Activated CD8-positive, alpha-beta memory T cell treated with anti-CD3 and anti-CD28 coated beads, Interleukin-2, amount 50 U/mL, for 4 hours (primary cell): ENCODE measurements at regions not wholly inside any gene's neighbourhood (a gene's known extent, or its start where the extent isn't known, plus 50 kb on each side); places are given as distances from the start of the nearest gene placed in this dataset.

Source experiments
- DNase-seq: peaks from one replicate; pipeline ENCODE4 v3.0.0-alpha.2; 2020

DNA sequence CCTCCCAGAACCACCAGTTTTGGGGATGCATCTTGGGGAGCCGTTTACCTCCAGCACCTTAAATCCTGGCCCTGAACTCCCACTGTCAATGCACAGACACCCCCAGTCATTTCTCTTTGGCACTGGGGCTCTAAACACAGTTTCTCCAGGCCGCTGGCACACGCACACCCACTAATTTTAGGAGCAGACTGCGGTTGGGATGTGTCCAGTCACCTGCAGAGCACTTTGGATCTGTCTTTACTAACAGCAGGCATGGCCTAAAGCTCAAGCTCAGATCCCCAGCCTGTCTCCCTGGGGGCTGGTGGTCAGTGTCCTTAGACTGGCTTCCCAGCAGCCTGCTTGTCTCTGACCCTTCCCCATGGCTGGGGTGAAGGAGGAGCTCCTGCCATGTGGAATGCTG lies 49.9 kb downstream of the SYNE3 start:
- no peak for DNase-seq

GRCh38 chr14:95465936-95466335 lies 50.5 kb downstream of the SYNE3 start:
- no peak for DNase-seq

DNA sequence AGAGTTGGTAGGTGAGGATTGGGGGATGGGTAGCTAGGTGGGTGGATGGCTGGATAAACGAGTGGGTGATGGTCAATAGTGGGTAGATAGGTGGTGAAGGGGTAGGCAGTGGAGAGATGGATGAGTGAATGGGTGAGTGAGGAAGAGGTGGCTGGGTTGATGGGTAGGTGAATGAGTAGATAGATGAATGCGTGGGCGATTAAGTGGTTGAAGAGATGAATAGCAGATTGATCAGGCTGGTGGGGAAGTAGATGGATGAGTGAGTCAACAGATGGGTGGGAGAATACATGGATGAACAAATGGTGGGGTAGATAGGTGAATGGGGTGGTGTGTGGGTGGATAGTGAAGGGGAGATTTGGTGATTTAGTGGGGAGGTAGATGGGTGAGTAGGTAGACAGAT lies 51.1 kb downstream of the SYNE3 start:
- DNase-seq, result no peak

- no peak for DNase-seq
Observed at GRCh38 chr14:95464514-95464913, 51.9 kb downstream of the SYNE3 start.

- no peak for DNase-seq
Observed at GRCh38 chr14:95464103-95464502, 52.3 kb downstream of the SYNE3 start.

DNA sequence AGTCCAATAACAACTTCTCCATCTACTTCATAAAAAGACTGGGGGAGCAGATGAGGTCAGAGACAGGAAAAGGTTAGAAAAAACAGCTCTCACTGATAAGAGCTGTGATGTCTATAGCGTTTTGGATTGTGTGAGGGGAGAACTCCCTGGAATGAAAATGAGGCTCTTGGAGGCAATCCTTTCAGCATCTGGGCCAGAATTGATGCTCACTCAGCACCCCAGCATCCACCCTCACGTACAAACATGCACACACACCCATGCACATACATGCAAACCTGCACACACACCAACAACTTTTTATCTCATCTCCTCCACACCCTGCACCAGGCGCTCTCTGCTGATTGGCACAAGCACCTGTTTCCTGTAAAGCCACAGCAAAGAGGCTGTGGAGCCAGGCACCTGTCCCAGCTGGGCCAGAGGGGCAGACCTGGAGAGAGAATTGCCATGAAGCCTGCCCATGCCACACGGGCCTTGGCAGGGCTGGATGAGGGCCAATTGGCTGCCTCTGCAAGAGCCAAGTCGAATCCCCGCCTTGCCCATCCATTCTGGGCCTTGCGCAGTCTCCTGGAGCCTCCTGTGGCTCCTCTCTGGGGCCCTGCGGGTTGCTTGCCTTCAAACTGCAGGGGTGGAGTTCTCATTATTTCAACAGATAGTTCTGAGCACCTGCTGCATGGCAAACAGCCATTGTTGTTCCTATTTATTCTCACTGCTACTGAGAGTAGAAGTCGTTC lies 53.1 kb downstream of the SYNE3 start:
- DNase-seq, result no peak

- no peak for DNase-seq
Observed at GRCh38 chr14:95462491-95462890, 54.0 kb downstream of the SYNE3 start.

GRCh38 chr14:95460647-95461478 lies 55.6 kb downstream of the SYNE3 start:
- DNase-seq, result no peak

- DNase-seq, result no peak
Observed at GRCh38 chr14:95458906-95459305, 57.5 kb downstream of the SYNE3 start.

GRCh38 chr14:95458459-95458858 lies 58.0 kb downstream of the SYNE3 start:
- DNase-seq, result no peak

DNA sequence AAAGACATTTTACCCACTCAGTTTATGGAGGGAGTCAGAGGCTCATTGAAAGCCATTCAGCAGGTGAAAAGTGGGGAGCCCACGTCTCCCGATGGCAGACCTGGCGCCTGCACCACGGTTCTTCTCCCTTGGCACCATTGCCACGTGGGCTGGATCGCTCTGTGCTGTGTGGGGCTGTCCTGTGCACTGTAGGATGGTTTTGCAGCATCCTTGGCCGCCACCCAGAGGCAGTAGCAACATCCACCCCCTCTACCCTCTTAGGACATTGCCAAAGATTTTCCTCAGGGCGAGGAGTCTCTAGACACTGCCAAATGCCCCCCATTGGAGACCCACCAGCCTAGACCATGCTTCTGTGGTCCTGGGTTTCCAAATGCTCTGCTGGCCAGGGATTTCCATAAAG lies 60.2 kb downstream of the SYNE3 start:
- DNase-seq, result no peak

DNA sequence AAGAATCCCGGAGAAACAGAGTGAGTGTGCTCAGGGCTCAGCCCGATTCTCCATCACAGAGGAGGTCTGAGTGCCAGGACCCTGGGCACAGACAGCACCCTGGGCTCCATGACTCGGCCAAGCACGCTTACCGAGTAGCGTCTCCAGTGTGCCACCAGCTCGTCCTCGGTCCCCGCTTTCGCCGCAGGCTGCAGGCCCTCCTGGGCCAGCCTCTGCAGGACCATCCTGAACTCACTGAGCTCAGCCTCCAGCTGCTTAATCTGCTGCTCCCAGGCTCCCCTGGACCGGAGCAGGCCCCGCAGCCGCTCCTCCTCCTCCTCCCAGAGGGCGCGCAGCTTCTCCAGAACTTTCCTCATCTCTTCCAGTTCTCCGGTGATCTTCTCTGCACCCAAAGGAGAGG lies 61.2 kb downstream of the SYNE3 start:
- DNase-seq, result no peak

GRCh38 chr14:95453713-95453980 lies 62.8 kb downstream of the SYNE3 start:
- no peak for DNase-seq

DNA sequence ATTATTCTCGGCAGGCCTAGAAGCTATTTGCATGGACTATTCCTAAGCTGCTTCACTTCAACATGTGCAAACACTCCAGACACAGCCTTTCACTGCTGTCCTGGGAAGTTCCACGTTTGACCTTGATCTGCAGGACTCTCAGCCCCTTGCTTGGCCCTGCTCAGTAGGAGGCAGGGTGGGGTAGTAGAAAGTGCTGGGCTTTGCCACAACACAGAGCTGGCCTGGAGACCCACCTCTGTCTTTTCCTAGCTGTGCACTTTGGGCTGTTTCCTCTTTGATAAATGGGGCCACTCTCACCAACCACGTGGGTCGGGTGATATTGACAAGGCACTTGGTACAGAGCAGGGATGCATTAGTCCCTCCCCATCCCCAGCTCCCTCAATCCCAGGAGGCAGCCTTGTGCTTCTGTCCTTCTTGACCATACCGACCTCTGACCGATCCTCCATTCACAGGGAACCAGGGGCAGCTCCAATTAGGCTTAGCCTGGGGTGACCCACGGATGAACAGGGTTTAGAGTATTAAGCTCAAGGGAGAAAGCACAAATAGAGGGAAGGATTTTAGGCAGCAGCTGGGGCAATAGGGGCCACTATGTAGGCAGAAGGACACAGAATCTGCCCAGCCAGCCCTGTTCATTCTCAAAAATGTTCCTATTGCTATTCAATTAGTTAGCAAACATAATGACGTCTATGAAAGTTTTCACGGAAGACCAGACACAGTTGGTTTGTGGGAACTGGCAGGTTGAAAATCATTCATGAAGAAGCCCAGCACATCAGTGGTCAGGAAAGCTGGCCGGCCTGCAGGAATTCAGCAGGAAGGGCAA lies 63.3 kb downstream of the SYNE3 start:
- no peak for DNase-seq

DNA sequence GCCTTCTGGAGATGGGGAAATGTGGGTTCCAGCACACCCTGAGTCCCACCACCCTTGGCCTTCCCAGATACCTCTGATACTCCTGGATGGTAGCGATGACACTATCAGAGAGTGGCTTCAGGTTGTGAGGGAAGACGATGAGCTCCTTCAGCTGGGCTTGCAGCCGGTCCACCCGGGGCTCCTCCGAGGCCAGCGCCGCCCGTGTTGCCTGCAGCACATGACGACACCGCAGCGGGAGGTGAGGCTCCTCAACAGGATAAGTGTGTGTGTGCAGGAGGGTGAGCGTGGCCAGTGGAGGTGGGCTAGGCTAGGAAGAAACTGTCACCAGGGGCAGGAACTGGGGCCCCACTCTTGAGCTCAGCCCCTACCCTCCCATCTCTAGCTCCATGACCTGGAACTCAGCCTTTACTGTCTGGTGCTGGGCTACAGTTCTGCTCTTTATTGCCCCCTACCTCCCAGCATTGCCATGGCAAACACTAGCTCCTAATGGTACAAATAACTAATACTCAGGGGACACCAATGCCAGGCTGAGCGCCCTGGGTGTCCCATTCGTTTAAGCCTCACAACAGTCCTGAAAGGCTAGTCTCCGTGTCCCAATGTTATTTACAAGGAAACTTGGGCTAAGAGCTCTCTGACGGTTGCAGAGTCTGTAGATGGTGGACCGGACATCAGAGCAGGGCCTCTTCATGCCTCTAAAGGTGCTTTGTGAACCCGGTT lies 64.1 kb downstream of the SYNE3 start:
- no peak for DNase-seq

DNA sequence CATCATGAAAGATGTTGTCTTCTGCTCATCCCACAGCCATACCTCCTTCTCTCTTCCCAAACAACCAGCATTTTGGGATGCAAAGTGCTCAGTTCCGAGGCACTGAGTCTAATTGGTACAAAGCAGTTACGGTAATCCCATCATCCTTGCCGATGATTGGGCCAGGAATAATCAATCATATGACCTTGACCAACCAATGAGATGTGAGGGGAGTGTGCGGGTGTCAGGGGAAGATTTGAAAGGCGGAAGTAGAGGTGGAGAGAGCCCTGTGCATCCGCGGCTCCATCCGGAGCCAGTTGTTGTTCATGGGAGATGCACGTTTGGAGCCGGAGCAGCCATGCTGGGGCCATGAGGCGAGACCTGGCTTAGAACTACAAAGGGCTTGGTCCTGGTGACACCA lies 67.3 kb downstream of the SYNE3 start:
- DNase-seq, result no peak

DNA sequence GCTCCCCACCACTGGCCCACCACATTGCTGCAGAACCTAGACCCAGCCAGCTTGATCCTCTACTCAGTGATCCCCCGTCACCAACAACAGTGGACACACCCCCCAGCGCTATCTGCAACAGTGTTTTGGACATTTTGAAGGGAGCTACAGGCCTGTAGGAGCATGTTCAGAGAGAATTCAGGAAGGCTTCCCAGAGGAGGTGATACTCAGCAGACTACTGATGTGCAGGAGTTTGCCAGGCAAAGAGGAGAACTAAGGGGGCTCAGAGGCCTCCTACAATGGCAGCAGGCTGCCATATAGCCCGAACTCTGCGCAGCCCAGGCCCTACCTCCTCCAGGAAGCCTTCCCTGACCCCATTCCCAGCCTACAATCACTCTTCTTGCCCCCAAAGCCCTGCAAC lies 70.0 kb downstream of the SYNE3 start:
- no peak for DNase-seq

DNA sequence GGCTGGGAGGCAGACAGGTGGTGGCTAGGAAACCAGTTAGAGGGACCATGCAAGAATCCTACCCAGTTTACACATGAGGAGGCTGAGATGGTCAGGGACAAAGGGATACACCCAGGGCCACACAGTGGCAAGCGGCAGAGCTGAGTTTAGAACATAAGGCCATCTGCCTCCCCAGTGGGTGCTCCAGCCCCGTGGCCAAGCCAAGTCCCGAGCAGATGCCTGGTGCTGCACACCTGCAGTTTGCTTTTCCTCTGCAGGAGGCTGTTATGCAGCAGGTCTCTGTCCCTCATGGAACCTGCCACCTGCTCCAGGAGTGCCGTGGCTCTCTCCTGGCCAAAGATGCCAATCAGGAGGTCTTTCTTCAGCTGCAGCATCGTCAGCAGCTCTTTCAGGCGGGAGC lies 70.8 kb downstream of the SYNE3 start:
- no peak for DNase-seq

GRCh38 chr14:95445161-95445560 lies 71.3 kb downstream of the SYNE3 start:
- no peak for DNase-seq

GRCh38 chr14:95444132-95445129 lies 72.0 kb downstream of the SYNE3 start:
- no peak for DNase-seq

DNA sequence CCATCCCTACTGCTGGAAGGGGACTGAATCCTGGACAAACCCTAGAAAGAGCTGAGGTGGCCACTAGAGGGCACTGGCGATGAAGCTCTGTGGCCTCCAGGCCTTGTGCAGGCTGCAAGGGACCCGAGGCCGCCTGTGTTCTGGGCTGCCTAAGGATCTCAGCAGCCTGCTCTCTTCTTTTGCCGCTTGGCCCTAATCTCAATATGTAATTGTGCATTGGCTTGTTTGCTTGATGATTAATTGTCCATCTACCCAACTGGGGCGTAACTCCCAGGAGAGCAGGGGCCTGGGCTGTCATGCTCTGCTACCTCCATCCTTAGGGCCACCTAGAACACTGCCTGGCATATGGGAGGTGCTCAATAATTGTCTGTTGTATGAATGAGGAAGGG lies 73.8 kb downstream of the SYNE3 start:
- DNase-seq, result peak; percentile 78
